Activated CD8-positive, alpha-beta T cell treated with anti-CD3 and anti-CD28 coated beads for 36 hours (primary cell): ENCODE measurements at regions not wholly inside any gene's neighbourhood (a gene's known extent, or its start where the extent isn't known, plus 50 kb on each side); places are given as distances from the start of the nearest gene placed in this dataset.

ENCODE experiments used
- ATAC-seq: fragments of 200-7000 bp; cut with Tn5 transposase; one replicate; pipeline ENCODE4 v1.10.0; 2021; ENCODE audit warnings: mild to moderate bottlenecking, moderate library complexity
- CTCF ChIA-PET: fragments of 350-600 bp; sonication (Branson Sonifier 250); formaldehyde crosslinking; loops from one replicate; lab custom pipeline; 2021; ENCODE audit warnings: antibody characterized with exemption; lab: Charles Lee
- POLR2A ChIA-PET: fragments of 350-600 bp; sonication (Branson Sonifier 250); formaldehyde crosslinking; loops from one replicate; lab custom pipeline; 2021; ENCODE audit warnings: antibody characterized with exemption; lab: Charles Lee
- DNase-seq: peaks from one replicate; pipeline ENCODE4 v3.0.0-alpha.2; 2020
- H3K27ac Mint-ChIP-seq: one replicate; pipeline ENCODE4 v1.8.0; 2021; ENCODE audit warnings: mild to moderate bottlenecking, mixed read lengths
- H3K27me3 Mint-ChIP-seq: one replicate; pipeline ENCODE4 v1.8.0; 2021; ENCODE audit warnings: mixed read lengths
- H3K36me3 Mint-ChIP-seq: one replicate; pipeline ENCODE4 v1.8.0; 2021; ENCODE audit warnings: low read depth, mixed read lengths
- H3K4me1 Mint-ChIP-seq: one replicate; pipeline ENCODE4 v1.8.0; 2021; ENCODE audit warnings: low read depth, mixed read lengths
- H3K4me3 Mint-ChIP-seq: one replicate; pipeline ENCODE4 v1.8.0; 2021; ENCODE audit warnings: mild to moderate bottlenecking, moderate library complexity, mixed read lengths
- H3K9me3 Mint-ChIP-seq: one replicate; pipeline ENCODE4 v1.8.0; 2021; ENCODE audit warnings: mixed read lengths
- intact Hi-C: fragments of 100-400 bp; cut with micrococcal nuclease; formaldehyde crosslinking; loops from one replicate; pipeline ENCODE4 v1.10.0; 2022
- TF ChIP-seq, protein P1 (sequence below): fragments of 200-600 bp; IDR thresholded peaks from one replicate; pipeline ENCODE4 v1.8.0; 2022; ENCODE audit warnings: antibody characterized with exemption, mild to moderate bottlenecking

- ChIA-PET POLR2A (no interaction called here), CTCF (no interaction called here)
- H3K4me1 Mint-ChIP-seq, result no peaks in the 10 kb centered on the region
These were observed 251.9 kb upstream of the NR3C2 start for GRCh38 chr4:148693913-148694649.

GRCh38 chr4:148692242-148692641 lies 250.0 kb upstream of the NR3C2 start:
- no peak overlapping the region for H3K4me3 Mint-ChIP-seq
- H3K4me1 Mint-ChIP-seq, result no peaks in the 10 kb centered on the region
- ATAC-seq (no peak), DNase-seq (no peak)
- H3K27ac Mint-ChIP-seq, result no peak overlapping the region
- TF ChIP-seq, protein P1, sequence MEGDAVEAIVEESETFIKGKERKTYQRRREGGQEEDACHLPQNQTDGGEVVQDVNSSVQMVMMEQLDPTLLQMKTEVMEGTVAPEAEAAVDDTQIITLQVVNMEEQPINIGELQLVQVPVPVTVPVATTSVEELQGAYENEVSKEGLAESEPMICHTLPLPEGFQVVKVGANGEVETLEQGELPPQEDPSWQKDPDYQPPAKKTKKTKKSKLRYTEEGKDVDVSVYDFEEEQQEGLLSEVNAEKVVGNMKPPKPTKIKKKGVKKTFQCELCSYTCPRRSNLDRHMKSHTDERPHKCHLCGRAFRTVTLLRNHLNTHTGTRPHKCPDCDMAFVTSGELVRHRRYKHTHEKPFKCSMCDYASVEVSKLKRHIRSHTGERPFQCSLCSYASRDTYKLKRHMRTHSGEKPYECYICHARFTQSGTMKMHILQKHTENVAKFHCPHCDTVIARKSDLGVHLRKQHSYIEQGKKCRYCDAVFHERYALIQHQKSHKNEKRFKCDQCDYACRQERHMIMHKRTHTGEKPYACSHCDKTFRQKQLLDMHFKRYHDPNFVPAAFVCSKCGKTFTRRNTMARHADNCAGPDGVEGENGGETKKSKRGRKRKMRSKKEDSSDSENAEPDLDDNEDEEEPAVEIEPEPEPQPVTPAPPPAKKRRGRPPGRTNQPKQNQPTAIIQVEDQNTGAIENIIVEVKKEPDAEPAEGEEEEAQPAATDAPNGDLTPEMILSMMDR, result no peak
- no peaks in the 10 kb centered on the region for H3K27me3 Mint-ChIP-seq
- no peaks in the 10 kb centered on the region for H3K36me3 Mint-ChIP-seq
- POLR2A ChIA-PET, result no interaction called here
- CTCF ChIA-PET, result no interaction called here
- intact Hi-C loops, result no loop called here
- H3K9me3 Mint-ChIP-seq, result no peaks in the 10 kb centered on the region

More at GRCh38 chr4:148693913-148694649, 251.9 kb upstream of the NR3C2 start:
- intact Hi-C loops, result no loop called here
- ATAC-seq, result no peak
- H3K27ac Mint-ChIP-seq, result no peak overlapping the region
- no peaks in the 10 kb centered on the region for H3K9me3 Mint-ChIP-seq
- TF ChIP-seq, protein P1, result no peak
- no peak for DNase-seq
- no peaks in the 10 kb centered on the region for H3K36me3 Mint-ChIP-seq
- no peaks in the 10 kb centered on the region for H3K27me3 Mint-ChIP-seq
- no peak overlapping the region for H3K4me3 Mint-ChIP-seq

GRCh38 chr4:148686449-148686848 lies 244.2 kb upstream of the NR3C2 start:
- Mint-ChIP-seq H3K9me3 (no peaks in the 10 kb centered on the region), H3K36me3 (no peaks in the 10 kb centered on the region), H3K27me3 (no peaks in the 10 kb centered on the region), H3K27ac (no peak overlapping the region), H3K4me1 (no peaks in the 10 kb centered on the region), H3K4me3 (no peak overlapping the region)
- TF ChIP-seq, protein P1, result no peak
- CTCF ChIA-PET, result no interaction called here
- ATAC-seq (no peak), DNase-seq (no peak)
- POLR2A ChIA-PET, result no interaction called here
- intact Hi-C loops, result no loop called here

DNA sequence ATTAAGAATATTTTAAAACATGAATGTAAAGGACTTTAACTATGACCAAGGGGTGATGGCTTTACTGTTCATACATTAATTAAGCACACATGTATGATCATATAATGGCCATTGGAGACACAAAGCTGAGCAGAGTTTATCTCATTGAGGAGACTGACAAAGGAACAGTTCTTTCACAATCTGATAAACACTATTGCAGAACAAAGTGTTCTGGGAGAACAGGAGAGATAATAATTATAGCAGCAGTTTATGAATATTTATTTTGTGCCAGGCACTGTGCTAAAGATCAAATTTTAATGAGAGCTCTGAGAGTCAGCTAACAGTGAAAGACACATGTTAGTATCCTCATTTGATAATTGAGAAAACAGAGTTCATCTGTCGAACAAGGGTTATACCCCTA lies 242.4 kb upstream of the NR3C2 start:
- no peak for DNase-seq
- TF ChIP-seq, protein P1, result no peak
- H3K4me1 Mint-ChIP-seq, result no peaks in the 10 kb centered on the region
- CTCF ChIA-PET, result no interaction called here
- intact Hi-C loops, result no loop called here
- H3K27ac Mint-ChIP-seq, result no peak overlapping the region
- no peaks in the 10 kb centered on the region for H3K9me3 Mint-ChIP-seq
- no peaks in the 10 kb centered on the region for H3K27me3 Mint-ChIP-seq
- ATAC-seq, result no peak
- no peak overlapping the region for H3K4me3 Mint-ChIP-seq
- H3K36me3 Mint-ChIP-seq, result no peaks in the 10 kb centered on the region
- POLR2A ChIA-PET, result no interaction called here

- intact Hi-C loops, result no loop called here
- H3K36me3 Mint-ChIP-seq, result no peaks in the 10 kb centered on the region
- H3K4me1 Mint-ChIP-seq, result no peaks in the 10 kb centered on the region
- H3K4me3 Mint-ChIP-seq, result no peak overlapping the region
- ATAC-seq (no peak), DNase-seq (no peak)
- H3K9me3 Mint-ChIP-seq, result no peaks in the 10 kb centered on the region
- POLR2A ChIA-PET, result no interaction called here
- CTCF ChIA-PET, result no interaction called here
- no peak overlapping the region for H3K27ac Mint-ChIP-seq
- H3K27me3 Mint-ChIP-seq, result no peaks in the 10 kb centered on the region
- TF ChIP-seq, protein P1, result no peak
These were observed 238.7 kb upstream of the NR3C2 start for GRCh38 chr4:148680884-148681283.
